ENCODE measurements at regions not wholly inside any gene's neighbourhood (a gene's known extent, or its start where the extent isn't known, plus 50 kb on each side); places are given as distances from the start of the nearest gene placed in this dataset.

DNA sequence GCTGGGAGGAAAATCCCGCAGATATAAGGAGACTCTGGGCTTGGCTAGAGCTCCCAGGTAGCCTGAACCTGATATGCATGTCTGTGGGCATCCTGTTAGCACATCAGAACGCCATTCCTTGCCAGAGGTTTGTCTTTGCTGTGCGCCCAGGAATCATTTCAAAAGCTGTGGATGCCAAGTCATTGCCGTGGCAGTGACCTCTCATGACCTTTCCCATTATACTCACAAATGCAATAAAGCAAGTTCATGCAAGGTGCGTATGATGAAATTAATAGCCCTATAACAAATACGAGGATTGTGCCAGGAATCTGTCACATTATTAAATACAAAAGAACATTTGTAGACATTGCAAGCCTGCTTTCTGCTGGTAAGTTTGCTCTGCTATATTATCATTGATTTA is 229.1 kb upstream of the PELI2 start:
- CTCF ChIA-PET, result no interaction called here
- dilution Hi-C loops (cut with HindIII; ENCODE audit: low sequenced_read_pairs, unreplicated experiment), result no loop called here
- in situ Hi-C loops (cut with MboI; ENCODE audit: low sequenced_read_pairs), result no loop called here

More for the DNA sequence above, 229.1 kb upstream of the PELI2 start:
- H3K4me2 ChIP-seq (ENCODE audit: low read depth, low read length), result no peak overlapping the region
- no peak overlapping the region for H3K4ac ChIP-seq (ENCODE audit: low read depth, low read length)
- no peak overlapping the region for H3K4me3 ChIP-seq (ENCODE audit: insufficient read depth, low read depth, low read length)
- POLR2A ChIA-PET (ENCODE audit: unreplicated experiment), result no interaction called here
- H4K91ac ChIP-seq (ENCODE audit: insufficient read depth, low read depth, low read length), result no peak overlapping the region
- H2AK9ac ChIP-seq (replicated peaks; ENCODE audit: low read depth, low read length, poor library complexity), result no peak overlapping the region
- 56% methylated on average over 3 of the region's 6 CpGs; no CpG with 5 or more reads in 1 of the 2 experiments for WGBS, 2 experiments (ENCODE audit: extremely low coverage in 2 of 2, insufficient read length in 1 of 2)
- no peaks in the 10 kb centered on the region for H3K9me1 ChIP-seq (ENCODE audit: insufficient read depth, low read length)
- BruUV-seq (replicated peaks), result no TSS peak
- no peak for TF ChIP-seq POLR2A (IDR thresholded peaks at IDR 0.05; ENCODE audit: low read depth, low read length)
- no peak for TF ChIP-seq CHD1 (IDR thresholded peaks at IDR 0.05; ENCODE audit: low read depth, low read length)
- TF ChIP-seq MXI1 (IDR thresholded peaks at IDR 0.05; ENCODE audit: borderline replicate concordance, low read depth, low read length), result no peak
- no peak for TF ChIP-seq NFE2L2 (IDR thresholded peaks at IDR 0.05; ENCODE audit: low read depth, low read length)
- no peak for TF ChIP-seq RCOR1 (IDR thresholded peaks at IDR 0.05; ENCODE audit: insufficient replicate concordance, low read length)
- TF ChIP-seq, protein P1, sequence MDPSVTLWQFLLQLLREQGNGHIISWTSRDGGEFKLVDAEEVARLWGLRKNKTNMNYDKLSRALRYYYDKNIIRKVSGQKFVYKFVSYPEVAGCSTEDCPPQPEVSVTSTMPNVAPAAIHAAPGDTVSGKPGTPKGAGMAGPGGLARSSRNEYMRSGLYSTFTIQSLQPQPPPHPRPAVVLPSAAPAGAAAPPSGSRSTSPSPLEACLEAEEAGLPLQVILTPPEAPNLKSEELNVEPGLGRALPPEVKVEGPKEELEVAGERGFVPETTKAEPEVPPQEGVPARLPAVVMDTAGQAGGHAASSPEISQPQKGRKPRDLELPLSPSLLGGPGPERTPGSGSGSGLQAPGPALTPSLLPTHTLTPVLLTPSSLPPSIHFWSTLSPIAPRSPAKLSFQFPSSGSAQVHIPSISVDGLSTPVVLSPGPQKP (IDR thresholded peaks at IDR 0.05; ENCODE audit: borderline replicate concordance, low read depth, low read length), result no peak
- no peak for TF ChIP-seq RAD21 (IDR thresholded peaks at IDR 0.05; ENCODE audit: low read length)
- no peak for TF ChIP-seq BHLHE40 (IDR thresholded peaks at IDR 0.05; ENCODE audit: low read depth, low read length)
- TF ChIP-seq, protein P2, sequence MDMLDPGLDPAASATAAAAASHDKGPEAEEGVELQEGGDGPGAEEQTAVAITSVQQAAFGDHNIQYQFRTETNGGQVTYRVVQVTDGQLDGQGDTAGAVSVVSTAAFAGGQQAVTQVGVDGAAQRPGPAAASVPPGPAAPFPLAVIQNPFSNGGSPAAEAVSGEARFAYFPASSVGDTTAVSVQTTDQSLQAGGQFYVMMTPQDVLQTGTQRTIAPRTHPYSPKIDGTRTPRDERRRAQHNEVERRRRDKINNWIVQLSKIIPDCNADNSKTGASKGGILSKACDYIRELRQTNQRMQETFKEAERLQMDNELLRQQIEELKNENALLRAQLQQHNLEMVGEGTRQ (IDR thresholded peaks at IDR 0.05; ENCODE audit: low read depth, low read length), result no peak
- H3K14ac ChIP-seq (replicated peaks; ENCODE audit: low read depth, low read length), result no peak overlapping the region
- no peak overlapping the region for H3K27ac ChIP-seq (ENCODE audit: insufficient read depth, low read length)
- no peaks in the 10 kb centered on the region for H3K4me1 ChIP-seq (ENCODE audit: control insufficient read depth, insufficient read depth, low read length)
- H2BK120ac ChIP-seq (ENCODE audit: low read depth, low read length), result no peak overlapping the region
- H3K27me3 ChIP-seq (ENCODE audit: control insufficient read depth, insufficient read depth, low read length), result peaks cover 34% of the 10 kb centered on the region
- no peak for ATAC-seq (ENCODE audit: low read depth)
- intact Hi-C loops (cut with micrococcal nuclease), result no loop called here
- H4K20me1 ChIP-seq (ENCODE audit: insufficient read depth, low read length), result no peaks in the 10 kb centered on the region
- peaks cover 3% of the 10 kb centered on the region; the same call in 1 of the 2 replicates for H3K9me3 ChIP-seq (ENCODE audit: control insufficient read depth, insufficient read depth, low read length)
- no peak overlapping the region for H4K5ac ChIP-seq (ENCODE audit: low read depth, low read length)
- no peak overlapping the region for H3K9ac ChIP-seq (ENCODE audit: low read depth, low read length)
- H4K8ac ChIP-seq (ENCODE audit: low read depth in 2 of 2, low read length in 2 of 2), result no peak overlapping the region
- no peak overlapping the region for H2BK20ac ChIP-seq (ENCODE audit: low read depth, low read length)
- H2AFZ ChIP-seq (replicated peaks; ENCODE audit: low read length, poor library complexity), result no peak overlapping the region
- H3K56ac ChIP-seq (ENCODE audit: extremely low read depth, insufficient read depth, low read length), result no peak overlapping the region
- H2AK5ac ChIP-seq (ENCODE audit: low read depth, low read length), result no peak overlapping the region
- H2BK5ac ChIP-seq (ENCODE audit: low read depth, low read length, poor library complexity, severe bottlenecking), result no peak overlapping the region
- no peaks in the 10 kb centered on the region for H3K79me1 ChIP-seq (ENCODE audit: low read depth in 1 of 2, low read length in 2 of 2)
- no peak overlapping the region for H3K23ac ChIP-seq (ENCODE audit: low read depth, low read length)
- H3K18ac ChIP-seq (ENCODE audit: low read depth, low read length), result no peak overlapping the region
- no peaks in the 10 kb centered on the region for H3K36me3 ChIP-seq (ENCODE audit: control insufficient read depth, insufficient read depth, low read length)
- no peak for DNase-seq
- H2BK15ac ChIP-seq (ENCODE audit: low read depth, low read length), result no peak overlapping the region
